MCF 10A (cell line): ENCODE measurements at regions not wholly inside any gene's neighbourhood (a gene's known extent, or its start where the extent isn't known, plus 50 kb on each side); places are given as distances from the start of the nearest gene placed in this dataset.

Experiments
- BruUV-seq: library from RNA; stranded (reverse); fragments of 400-500 nt; replicated peaks from 2 replicates; lab custom pipeline; 2021; lab: Mats Ljungman, UMichigan
- CTCF ChIA-PET: fragments of 300-600 bp; sonication (Branson Sonifier 250); formaldehyde crosslinking; extraction: SDS; loops from one replicate; lab custom pipeline; 2021; ENCODE audit warnings: antibody characterized with exemption, inconsistent platforms; lab: Yijun Ruan, JAX
- POLR2A ChIA-PET: fragments of 300-600, 350-650 bp; sonication (Branson Sonifier 250); formaldehyde crosslinking; extraction: SDS; loops from one replicate; lab custom pipeline; 2020; ENCODE audit warnings: antibody characterized with exemption, inconsistent platforms; lab: Yijun Ruan, JAX
- DNase-seq: peaks from one replicate; pipeline ENCODE4 v3.0.0-alpha.2; 2018; ENCODE audit not compliant: unreplicated experiment
- H3K27ac Mint-ChIP-seq: one replicate; pipeline ENCODE4 v1.8.0; 2022; ENCODE audit warnings: mild to moderate bottlenecking, low read depth, mixed read lengths; ENCODE audit not compliant: unreplicated experiment
- H3K27me3 Mint-ChIP-seq: one replicate; pipeline ENCODE4 v1.8.0; 2022; ENCODE audit warnings: mixed read lengths; ENCODE audit not compliant: insufficient read depth, unreplicated experiment
- H3K36me3 Mint-ChIP-seq: one replicate; pipeline ENCODE4 v1.8.0; 2022; ENCODE audit warnings: mild to moderate bottlenecking, moderate library complexity, mixed read lengths; ENCODE audit not compliant: insufficient read depth, unreplicated experiment
- H3K4me1 Mint-ChIP-seq: one replicate; pipeline ENCODE4 v1.8.0; 2022; ENCODE audit warnings: mixed read lengths; ENCODE audit not compliant: insufficient read depth, unreplicated experiment
- H3K4me3 Mint-ChIP-seq: one replicate; pipeline ENCODE4 v1.8.0; 2022; ENCODE audit warnings: mild to moderate bottlenecking, moderate library complexity, mixed read lengths; ENCODE audit not compliant: unreplicated experiment
- H3K9me3 Mint-ChIP-seq: one replicate; pipeline ENCODE4 v1.8.0; 2022; ENCODE audit warnings: mixed read lengths; ENCODE audit not compliant: unreplicated experiment
- CTCF ChIP-seq: fragments of 200-600 bp; IDR thresholded peaks from one replicate; pipeline ENCODE4 v1.8.0; 2022; ENCODE audit warnings: antibody characterized with exemption, mild to moderate bottlenecking; ENCODE audit not compliant: unreplicated experiment
- intact Hi-C: fragments of 100-400 bp; cut with micrococcal nuclease; formaldehyde crosslinking; loops from 2 replicates; pipeline ENCODE4 v1.14.1; 2022

GRCh38 chr3:30317561-30317960 is 288.8 kb upstream of the TGFBR2 start:
- no peaks in the 10 kb centered on the region for H3K9me3 Mint-ChIP-seq
- CTCF ChIA-PET = interaction anchor here (0.9 kb wide), 1 partner anchor 377 kb away, joined by 4 read pairs; no protein-coding TSS in a partner anchor
- peaks cover 4% of the 10 kb centered on the region for H3K36me3 Mint-ChIP-seq
- no TSS peak for BruUV-seq
- POLR2A ChIA-PET = no interaction called here
- H3K27me3 Mint-ChIP-seq = no peaks in the 10 kb centered on the region
- DNase-seq = no peak
- H3K4me1 Mint-ChIP-seq = peaks cover 23% of the 10 kb centered on the region
- no peak overlapping the region for H3K27ac Mint-ChIP-seq
- intact Hi-C loops = loop anchor here (10.0 kb wide), 1 partner anchor 287 kb away; the partner anchor contains the start of gene TGFBR2
- no peak for TF ChIP-seq CTCF
- no peak overlapping the region for H3K4me3 Mint-ChIP-seq

- no TSS peak for BruUV-seq
- intact Hi-C loops = loop anchor here (10.0 kb wide), 1 partner anchor 287 kb away; the partner anchor contains the start of gene TGFBR2
- CTCF ChIA-PET = interaction anchor here (0.9 kb wide), 1 partner anchor 376 kb away, joined by 4 read pairs; no protein-coding TSS in a partner anchor
- Mint-ChIP-seq H3K4me1 (peaks cover 23% of the 10 kb centered on the region), H3K9me3 (no peaks in the 10 kb centered on the region), H3K27ac (no peak overlapping the region), H3K4me3 (no peak overlapping the region), H3K36me3 (peaks cover 4% of the 10 kb centered on the region), H3K27me3 (no peaks in the 10 kb centered on the region)
- POLR2A ChIA-PET = interaction anchor here (1.5 kb wide), 1 partner anchor 16 kb away, joined by 3 read pairs; no protein-coding TSS in a partner anchor
- no peak for TF ChIP-seq CTCF
- no peak for DNase-seq
These were observed 288.3 kb upstream of the TGFBR2 start for GRCh38 chr3:30318110-30318509.

GRCh38 chr3:30319713-30320112 is 286.7 kb upstream of the TGFBR2 start:
- Mint-ChIP-seq H3K27ac (peak overlapping the region; percentile 46), H3K4me1 (peaks cover 23% of the 10 kb centered on the region), H3K9me3 (no peaks in the 10 kb centered on the region), H3K27me3 (no peaks in the 10 kb centered on the region), H3K4me3 (no peak overlapping the region), H3K36me3 (no peaks in the 10 kb centered on the region)
- POLR2A ChIA-PET = interaction anchor here (0.6 to 2.6 kb wide), 12 partner anchors 8 to 375 kb away, joined by 3 to 13 read pairs (median 4); partner anchors contain the start of gene TGFBR2
- no TSS peak for BruUV-seq
- peak; percentile 24 for TF ChIP-seq CTCF
- intact Hi-C loops = loop anchor here (10.0 kb wide), 1 partner anchor 285 kb away; the partner anchor contains the start of gene TGFBR2
- CTCF ChIA-PET = interaction anchor here (0.5 to 2.0 kb wide), 23 partner anchors 9 to 375 kb away, joined by 3 to 14 read pairs (median 4); no protein-coding TSS in a partner anchor
- DNase-seq = peak; percentile 77

GRCh38 chr3:30320392-30320791 is 286.0 kb upstream of the TGFBR2 start:
- ChIA-PET CTCF (interaction anchor here (0.5 to 2.0 kb wide), 15 partner anchors 9 to 375 kb away, joined by 3 to 14 read pairs (median 4); no protein-coding TSS in a partner anchor), POLR2A (interaction anchor here (0.6 to 2.6 kb wide), 8 partner anchors 9 to 374 kb away, joined by 3 to 13 read pairs (median 4); partner anchors contain the start of gene TGFBR2)
- Mint-ChIP-seq H3K4me1 (peaks cover 19% of the 10 kb centered on the region), H3K36me3 (no peaks in the 10 kb centered on the region), H3K27ac (peak overlapping the region; percentile 46), H3K27me3 (no peaks in the 10 kb centered on the region), H3K4me3 (no peak overlapping the region), H3K9me3 (no peaks in the 10 kb centered on the region)
- intact Hi-C loops = no loop called here
- BruUV-seq = no TSS peak
- TF ChIP-seq CTCF = no peak
- DNase-seq = no peak
